H1 (cell line): ENCODE measurements at regions not wholly inside any gene's neighbourhood (a gene's known extent, or its start where the extent isn't known, plus 50 kb on each side); places are given as distances from the start of the nearest gene placed in this dataset.
"Not testable (repeated sequence)": the region's sequence is repeated elsewhere in the genome, so short reads cannot be mapped to it uniquely, and the experiment has no call there.

Experiments used
- CTCF ChIA-PET: fragments of 300-600 bp; sonication (Branson Sonifier 250); formaldehyde crosslinking; loops from one replicate; lab custom pipeline; 2021; ENCODE audit not compliant: partially characterized antibody; lab: Charles Lee
- POLR2A ChIA-PET: fragments of 300-600 bp; sonication (Branson Sonifier 250); formaldehyde crosslinking; loops from one replicate; lab custom pipeline; 2021; ENCODE audit warnings: inconsistent platforms; ENCODE audit not compliant: partially characterized antibody; lab: Charles Lee
- DNase-seq, 2 experiments: peaks; one replicate each; pipeline versions ENCODE4 v3.0.0 to v3.0.0-alpha.2; 2010 to 2022; ENCODE audit warnings: low spot score in 2 of 2, low read depth in 1 of 2, mixed read lengths in 1 of 2
- FAIRE-seq: peaks from 2 replicates; lab custom pipeline; 2011; peaks lifted over from hg19 to GRCh38; lab: Jason Lieb, UNC
- H2AFZ ChIP-seq: 2 replicates; pipeline ENCODE4 v1.8.1; 2012; ENCODE audit warnings: low read length, inconsistent platforms
- H2AK5ac ChIP-seq: 2 replicates; pipeline ENCODE4 v1.6.1; 2013; ENCODE audit warnings: low read depth, low read length
- H2BK120ac ChIP-seq: replicated peaks from 2 replicates; pipeline ENCODE3; 2013; ENCODE audit warnings: low read depth, low read length, inconsistent platforms
- H2BK12ac ChIP-seq: 2 replicates; pipeline ENCODE4 v1.6.1; 2013; ENCODE audit warnings: low read depth, low read length
- H2BK15ac ChIP-seq: 2 replicates; pipeline ENCODE4 v1.6.1; 2013; ENCODE audit warnings: low read length
- H2BK20ac ChIP-seq: 2 replicates; pipeline ENCODE4 v1.6.1; 2013; ENCODE audit warnings: low read length
- H2BK5ac ChIP-seq: 2 replicates; pipeline ENCODE4 v1.6.1; 2013; ENCODE audit warnings: low read depth, low read length
- H3K14ac ChIP-seq: 2 replicates; pipeline ENCODE4 v1.6.1; 2013; ENCODE audit warnings: inconsistent platforms; ENCODE audit not compliant: insufficient read length
- H3K18ac ChIP-seq: 2 replicates; pipeline ENCODE4 v1.6.1; 2013; ENCODE audit warnings: low read length; ENCODE audit errors: extremely low read depth
- H3K23ac ChIP-seq: 2 replicates; pipeline ENCODE4 v1.6.1; 2013; ENCODE audit warnings: inconsistent platforms; ENCODE audit not compliant: insufficient read length
- H3K23me2 ChIP-seq: 2 replicates; pipeline ENCODE4 v1.6.1; 2013; ENCODE audit warnings: low read depth, low read length
- H3K27ac ChIP-seq: 2 replicates; pipeline ENCODE4 v1.6.1; 2011; ENCODE audit warnings: low read depth, low read length, inconsistent platforms
- H3K27me3 ChIP-seq, 4 experiments: replicated peaks in 1 of 4; 1 replicate in 1 of 4; 2 replicates in 3 of 4; pipeline versions ENCODE4 v1.6.1 to v1.8.1; 2011 to 2013; ENCODE audit warnings: low read length in 3 of 4, mild to moderate bottlenecking in 3 of 4, inconsistent platforms in 2 of 4, mixed read lengths in 2 of 4, moderate library complexity in 1 of 4; ENCODE audit not compliant: control insufficient read depth in 3 of 4, insufficient read depth in 3 of 4; ENCODE audit errors: extremely low read depth in 1 of 4
- H3K36me3 ChIP-seq, 4 experiments: 2 replicates each; pipeline versions ENCODE4 v1.6.1 to v1.8.1; 2011 to 2013; ENCODE audit warnings: mild to moderate bottlenecking in 4 of 4, low read length in 3 of 4, moderate library complexity in 2 of 4, control low read depth in 1 of 4, inconsistent platforms in 1 of 4; ENCODE audit not compliant: insufficient read depth in 4 of 4, control insufficient read depth in 2 of 4
- H3K4ac ChIP-seq: replicated peaks from 2 replicates; pipeline ENCODE3; 2013; ENCODE audit warnings: low read length, low read depth, mixed read lengths, inconsistent platforms; ENCODE audit not compliant: insufficient read length
- H3K4me1 ChIP-seq, 4 experiments: replicated peaks in 1 of 4; 1 replicate in 1 of 4; 2 replicates in 3 of 4; pipeline versions ENCODE4 v1.6.1 to v1.8.1; 2011 to 2013; ENCODE audit warnings: low read length in 3 of 4, inconsistent platforms in 2 of 4, mixed read lengths in 1 of 4; ENCODE audit not compliant: insufficient read depth in 4 of 4, control insufficient read depth in 3 of 4
- H3K4me2 ChIP-seq, 2 experiments: 2 replicates each; pipeline versions ENCODE4 v1.6.1 to v1.8.1; 2011 to 2013; ENCODE audit warnings: low read depth in 2 of 2, low read length in 2 of 2, control low read depth in 1 of 2, inconsistent platforms in 1 of 2, mild to moderate bottlenecking in 1 of 2; ENCODE audit not compliant: insufficient read depth in 1 of 2
- H3K4me3 ChIP-seq, 4 experiments: fragments of 200-600, 300-600 bp in 1 of 4; sonication (generic), shearing (Covaris generic), sonication (Bioruptor Twin) in 1 of 4; 2 replicates each; pipeline versions ENCODE4 v1.5.1 to v1.8.1; 2011 to 2016; ENCODE audit warnings: low read length in 4 of 4, low read depth in 3 of 4, control low read depth in 2 of 4, inconsistent platforms in 2 of 4, mild to moderate bottlenecking in 2 of 4, mixed read lengths in 1 of 4, moderate library complexity in 1 of 4; ENCODE audit not compliant: insufficient read depth in 2 of 4; ENCODE audit errors: extremely low read depth in 1 of 4
- H3K56ac ChIP-seq: replicated peaks from 2 replicates; pipeline ENCODE3; 2013; ENCODE audit warnings: low read depth, mild to moderate bottlenecking, mixed read lengths, low read length, inconsistent platforms; ENCODE audit not compliant: insufficient read length
- H3K79me1 ChIP-seq: 2 replicates; pipeline ENCODE4 v1.6.1; 2013; ENCODE audit warnings: low read depth, low read length, control low read depth
- H3K79me2 ChIP-seq, 2 experiments: 2 replicates each; pipeline versions ENCODE4 v1.6.1 to v1.8.1; 2012 to 2013; ENCODE audit warnings: low read length in 2 of 2, mild to moderate bottlenecking in 2 of 2, inconsistent platforms in 1 of 2; ENCODE audit not compliant: insufficient read depth in 2 of 2, control insufficient read depth in 1 of 2
- H3K9ac ChIP-seq, 4 experiments: replicated peaks in 1 of 4; 1 replicate in 1 of 4; 2 replicates in 3 of 4; pipeline versions ENCODE4 v1.6.1 to v1.8.1; 2011 to 2013; ENCODE audit warnings: low read depth in 3 of 4, low read length in 3 of 4, control low read depth in 2 of 4, mild to moderate bottlenecking in 2 of 4, moderate library complexity in 2 of 4, inconsistent platforms in 1 of 4; ENCODE audit errors: extremely low read depth in 1 of 4
- H3K9me3 ChIP-seq, 2 experiments: 2 replicates each; pipeline versions ENCODE4 v1.6.1 to v1.8.1; 2012 to 2013; ENCODE audit warnings: mild to moderate bottlenecking in 2 of 2, moderate library complexity in 2 of 2, control low read depth in 1 of 2, inconsistent platforms in 1 of 2, low read depth in 1 of 2, low read length in 1 of 2, mixed read lengths in 1 of 2; ENCODE audit not compliant: insufficient read depth in 2 of 2
- H4K20me1 ChIP-seq, 2 experiments: replicated peaks in 1 of 2; 2 replicates each; pipeline versions ENCODE3 to v1.8.1; 2011 to 2013; ENCODE audit warnings: inconsistent platforms in 2 of 2, low read length in 2 of 2, mild to moderate bottlenecking in 1 of 2; ENCODE audit not compliant: insufficient read depth in 2 of 2, control insufficient read depth in 1 of 2
- H4K5ac ChIP-seq: 2 replicates; pipeline ENCODE4 v1.6.1; 2013; ENCODE audit warnings: low read length, low read depth, mixed read lengths, inconsistent platforms; ENCODE audit not compliant: insufficient read length
- H4K8ac ChIP-seq: 2 replicates; pipeline ENCODE4 v1.8.0; 2013; ENCODE audit warnings: mild to moderate bottlenecking, moderate library complexity, low read length, inconsistent platforms; ENCODE audit not compliant: insufficient read depth; ENCODE audit errors: extremely low read depth
- H4K91ac ChIP-seq: replicated peaks from 2 replicates; pipeline ENCODE3; 2013; ENCODE audit warnings: low read length, mixed read lengths, inconsistent platforms; ENCODE audit not compliant: insufficient read length
- WGBS, 2 experiments: shearing (Covaris generic) in 1 of 2; methylation state at CpG; one replicate each; pipeline versions ENCODE4 v1.1.6 to v1.1.7; 2013 to 2015; ENCODE audit warnings: low lambda C conversion rate in 2 of 2, mixed read lengths in 2 of 2, inconsistent platforms in 1 of 2, low coverage in 1 of 2, missing lambda C conversion rate in 1 of 2; ENCODE audit not compliant: insufficient replicate concordance in 2 of 2, insufficient coverage in 1 of 2, insufficient read length in 1 of 2; ENCODE audit errors: extremely low coverage in 1 of 2, missing lambda C conversion rate in 1 of 2; 5-methylcytosine and 5-hydroxymethylcytosine counted together

GRCh38 chr7:55688261-55688660, 116.0 kb upstream of the VOPP1 start:
- H2BK120ac ChIP-seq, H3K23ac ChIP-seq, H3K56ac ChIP-seq, H3K23me2 ChIP-seq, H2BK5ac ChIP-seq, H4K20me1 ChIP-seq, H2AK5ac ChIP-seq, H3K27ac ChIP-seq, H3K14ac ChIP-seq, H3K9me3 ChIP-seq, H2BK15ac ChIP-seq, H3K9ac ChIP-seq, FAIRE-seq, DNase-seq, CTCF ChIA-PET, H3K79me2 ChIP-seq, H3K4ac ChIP-seq, H4K5ac ChIP-seq, H2BK20ac ChIP-seq, H4K8ac ChIP-seq, H3K4me1 ChIP-seq, H3K18ac ChIP-seq, H3K36me3 ChIP-seq, H4K91ac ChIP-seq, H3K4me3 ChIP-seq, H2BK12ac ChIP-seq, POLR2A ChIA-PET, H3K4me2 ChIP-seq, H3K27me3 ChIP-seq, H3K79me1 ChIP-seq, H2AFZ ChIP-seq: not testable (repeated sequence)
- WGBS, 2 experiments, result 74% methylated on average over 3 of the region's 3 CpGs; no CpG with 5 or more reads in 1 of the 2 experiments

- H3K27ac ChIP-seq, H2BK15ac ChIP-seq, H3K27me3 ChIP-seq, H4K8ac ChIP-seq, H3K4me1 ChIP-seq, POLR2A ChIA-PET, H3K36me3 ChIP-seq, H3K9ac ChIP-seq, FAIRE-seq, H3K18ac ChIP-seq, H2AK5ac ChIP-seq, H2BK120ac ChIP-seq, H2AFZ ChIP-seq, H4K5ac ChIP-seq, H3K4me3 ChIP-seq, H4K20me1 ChIP-seq, H3K23ac ChIP-seq, H3K4ac ChIP-seq, H3K14ac ChIP-seq, H2BK20ac ChIP-seq, CTCF ChIA-PET, H3K4me2 ChIP-seq, H2BK12ac ChIP-seq, H3K56ac ChIP-seq, H3K79me1 ChIP-seq, H3K23me2 ChIP-seq, DNase-seq, H2BK5ac ChIP-seq, H3K79me2 ChIP-seq, H3K9me3 ChIP-seq, H4K91ac ChIP-seq: not testable (repeated sequence)
- 88% methylated on average over 2 of the region's 5 CpGs; no CpG with 5 or more reads in 1 of the 2 experiments for WGBS, 2 experiments
Observed at GRCh38 chr7:55687252-55687651, 115.0 kb upstream of the VOPP1 start.
